ENCODE measurements at regions not wholly inside any gene's neighbourhood (a gene's known extent, or its start where the extent isn't known, plus 50 kb on each side); places are given as distances from the start of the nearest gene placed in this dataset.

DNA sequence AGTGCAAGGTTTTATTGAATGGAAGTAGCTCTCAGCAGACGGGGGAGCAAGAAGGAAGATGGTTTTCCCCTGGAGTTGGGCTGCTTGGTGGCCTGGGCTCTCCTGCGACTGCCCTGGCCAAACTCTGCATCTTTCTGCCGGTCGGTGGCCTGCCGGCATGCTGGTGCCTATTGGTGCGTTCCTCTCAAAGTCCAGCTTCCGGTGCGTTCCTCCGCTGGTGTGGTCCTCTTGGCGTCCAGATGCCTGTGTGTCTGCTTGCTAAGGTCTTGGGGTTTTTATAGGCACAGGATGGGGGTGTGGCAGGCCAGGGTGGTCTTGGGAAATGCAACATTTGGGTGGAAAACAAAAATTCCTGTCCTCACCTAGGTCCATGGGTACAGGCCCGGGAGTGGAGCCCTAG is 567.4 kb upstream of the CNTN5 start:
- H3K27ac ChIP-seq (ENCODE audit: insufficient read depth, low read depth, low read length) = no peak overlapping the region
- no peak overlapping the region for H3K4me3 ChIP-seq (replicated peaks in 1 of 3; ENCODE audit: insufficient read depth in 1 of 3, low read depth in 1 of 3, low read length in 3 of 3)
- TF ChIP-seq EZH2 (IDR thresholded peaks at IDR 0.05; ENCODE audit: borderline replicate concordance, low read depth, low read length, severe bottlenecking) = no peak
- no peaks in the 10 kb centered on the region for H3K79me2 ChIP-seq (ENCODE audit: control insufficient read depth, insufficient read depth, low read length)
- no peak overlapping the region for H3K4me2 ChIP-seq (ENCODE audit: insufficient read depth, low read length)
- no peaks in the 10 kb centered on the region for H3K4me1 ChIP-seq (ENCODE audit: control insufficient read depth, extremely low read depth, insufficient read depth, low read length)
- H3K9me3 ChIP-seq (replicated peaks; ENCODE audit: control insufficient read depth, insufficient read depth, low read length) = peaks cover 6% of the 10 kb centered on the region
- no peak overlapping the region for H3K9ac ChIP-seq (replicated peaks; ENCODE audit: extremely low read depth, insufficient read depth, low read length)
- dilution Hi-C loops (cut with MboI; ENCODE audit: extremely low pct_ligation_motif_present, low sequenced_read_pairs) (no loop called here), intact Hi-C loops (cut with micrococcal nuclease) (no loop called here)
- no peaks in the 10 kb centered on the region for H3K27me3 ChIP-seq (ENCODE audit: control insufficient read depth in 2 of 2, insufficient read depth in 2 of 2, low read length in 2 of 2)
- no peak overlapping the region for H2AFZ ChIP-seq (ENCODE audit: low read depth, low read length)
- no TSS peak for BruUV-seq (replicated peaks)
- DNase-seq (ENCODE audit: low read depth, low spot score) (no peak), FAIRE-seq (no peak)
- H3K36me3 ChIP-seq (ENCODE audit: control insufficient read depth in 2 of 2, extremely low read depth in 1 of 2, insufficient read depth in 2 of 2, low read length in 2 of 2) = no peaks in the 10 kb centered on the region
- H4K20me1 ChIP-seq (replicated peaks; ENCODE audit: control insufficient read depth, extremely low read depth, insufficient read depth, low read length) = no peaks in the 10 kb centered on the region
- ChIA-PET CTCF (no interaction called here), POLR2A (no interaction called here)
- no peaks in the 10 kb centered on the region for H3K9me1 ChIP-seq (replicated peaks; ENCODE audit: control insufficient read depth, extremely low read depth, insufficient read depth, low read length)

DNA sequence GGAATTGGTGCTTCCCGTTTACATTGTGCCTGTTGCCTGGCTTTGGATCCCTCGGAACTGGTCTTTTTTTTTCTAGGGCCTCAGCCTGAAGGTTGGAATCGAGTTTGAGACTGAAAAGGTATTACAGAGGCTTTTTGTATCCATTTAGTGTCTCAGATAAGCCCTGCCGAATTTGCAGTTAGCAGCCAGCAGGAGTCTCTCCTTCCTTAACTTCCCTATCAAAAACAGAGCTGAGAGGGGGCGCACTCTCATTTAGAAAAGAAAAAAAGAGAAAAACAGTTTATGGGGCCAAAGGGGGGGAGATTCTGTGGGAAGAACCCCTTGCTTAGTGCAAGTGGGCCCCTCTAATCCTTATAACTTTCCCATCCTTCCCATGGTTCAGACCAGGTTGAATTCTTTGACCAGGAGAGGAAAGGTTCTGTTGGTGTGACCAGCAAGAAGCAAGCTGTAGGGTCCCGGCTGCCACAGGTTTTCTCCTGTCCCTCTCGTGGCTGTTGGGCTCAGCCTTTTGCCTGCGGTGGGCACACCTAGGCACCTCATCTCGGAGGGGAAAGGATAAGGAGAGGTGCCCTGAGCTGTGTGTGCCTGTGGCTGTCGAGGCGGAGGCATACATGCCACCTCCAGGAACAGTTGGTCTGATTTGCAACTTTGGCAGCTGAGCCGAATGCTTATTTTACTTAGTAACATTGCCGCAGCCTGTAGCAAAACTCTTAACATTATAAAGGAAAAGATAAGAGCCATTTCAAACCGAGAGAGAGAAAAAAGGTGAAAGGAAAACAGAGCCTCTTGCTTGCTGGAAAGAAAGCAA is 565.0 kb upstream of the CNTN5 start:
- POLR2A ChIA-PET = no interaction called here
- Histone ChIP-seq H3K9me1 (replicated peaks; ENCODE audit: control insufficient read depth, extremely low read depth, insufficient read depth, low read length) (no peaks in the 10 kb centered on the region), H3K79me2 (ENCODE audit: control insufficient read depth, insufficient read depth, low read length) (no peaks in the 10 kb centered on the region), H3K27ac (ENCODE audit: insufficient read depth, low read depth, low read length) (no peak overlapping the region), H3K4me2 (ENCODE audit: insufficient read depth, low read length) (no peak overlapping the region), H3K9ac (replicated peaks; ENCODE audit: extremely low read depth, insufficient read depth, low read length) (no peak overlapping the region), H2AFZ (ENCODE audit: low read depth, low read length) (no peak overlapping the region), H3K36me3 (ENCODE audit: control insufficient read depth in 2 of 2, extremely low read depth in 1 of 2, insufficient read depth in 2 of 2, low read length in 2 of 2) (no peaks in the 10 kb centered on the region), H3K4me1 (ENCODE audit: control insufficient read depth, extremely low read depth, insufficient read depth, low read length) (no peaks in the 10 kb centered on the region), H3K27me3 (ENCODE audit: control insufficient read depth in 2 of 2, insufficient read depth in 2 of 2, low read length in 2 of 2) (no peaks in the 10 kb centered on the region), H3K4me3 (replicated peaks in 1 of 3; ENCODE audit: insufficient read depth in 1 of 3, low read depth in 1 of 3, low read length in 3 of 3) (no peak overlapping the region), H4K20me1 (replicated peaks; ENCODE audit: control insufficient read depth, extremely low read depth, insufficient read depth, low read length) (no peaks in the 10 kb centered on the region), H3K9me3 (replicated peaks; ENCODE audit: control insufficient read depth, insufficient read depth, low read length) (peaks cover 3% of the 10 kb centered on the region)
- dilution Hi-C loops (cut with MboI; ENCODE audit: extremely low pct_ligation_motif_present, low sequenced_read_pairs) = no loop called here
- no TSS peak for BruUV-seq (replicated peaks)
- DNase-seq (ENCODE audit: low read depth, low spot score) (no peak), FAIRE-seq (no peak)
- intact Hi-C loops (cut with micrococcal nuclease) = no loop called here
- TF ChIP-seq, protein P1, sequence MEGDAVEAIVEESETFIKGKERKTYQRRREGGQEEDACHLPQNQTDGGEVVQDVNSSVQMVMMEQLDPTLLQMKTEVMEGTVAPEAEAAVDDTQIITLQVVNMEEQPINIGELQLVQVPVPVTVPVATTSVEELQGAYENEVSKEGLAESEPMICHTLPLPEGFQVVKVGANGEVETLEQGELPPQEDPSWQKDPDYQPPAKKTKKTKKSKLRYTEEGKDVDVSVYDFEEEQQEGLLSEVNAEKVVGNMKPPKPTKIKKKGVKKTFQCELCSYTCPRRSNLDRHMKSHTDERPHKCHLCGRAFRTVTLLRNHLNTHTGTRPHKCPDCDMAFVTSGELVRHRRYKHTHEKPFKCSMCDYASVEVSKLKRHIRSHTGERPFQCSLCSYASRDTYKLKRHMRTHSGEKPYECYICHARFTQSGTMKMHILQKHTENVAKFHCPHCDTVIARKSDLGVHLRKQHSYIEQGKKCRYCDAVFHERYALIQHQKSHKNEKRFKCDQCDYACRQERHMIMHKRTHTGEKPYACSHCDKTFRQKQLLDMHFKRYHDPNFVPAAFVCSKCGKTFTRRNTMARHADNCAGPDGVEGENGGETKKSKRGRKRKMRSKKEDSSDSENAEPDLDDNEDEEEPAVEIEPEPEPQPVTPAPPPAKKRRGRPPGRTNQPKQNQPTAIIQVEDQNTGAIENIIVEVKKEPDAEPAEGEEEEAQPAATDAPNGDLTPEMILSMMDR (IDR thresholded peaks at IDR 0.05; ENCODE audit: extremely low read depth in 1 of 2, insufficient read depth in 1 of 2, low read depth in 1 of 2, low read length in 2 of 2) = no peak
- TF ChIP-seq JUN (IDR thresholded peaks at IDR 0.05; ENCODE audit: borderline replicate concordance, insufficient read depth, insufficient read length, low read depth) = no peak
- TF ChIP-seq EZH2 (IDR thresholded peaks at IDR 0.05; ENCODE audit: borderline replicate concordance, low read depth, low read length, severe bottlenecking) = no peak
- no peak for TF ChIP-seq POLR2AphosphoS5 (IDR thresholded peaks at IDR 0.05; ENCODE audit: insufficient read depth, low read depth, low read length)
- no peak for TF ChIP-seq POLR2A (IDR thresholded peaks at IDR 0.05; ENCODE audit: low read depth, low read length)
- TF ChIP-seq MYC (IDR thresholded peaks at IDR 0.05; ENCODE audit: low read depth, low read length) = no peak
- TF ChIP-seq MAX (IDR thresholded peaks at IDR 0.05; ENCODE audit: insufficient read depth, insufficient read length) = no peak
- TF ChIP-seq GATA2 (IDR thresholded peaks at IDR 0.05; ENCODE audit: insufficient read depth, insufficient read length, low read depth, low read length) = no peak
- TF ChIP-seq FOS (IDR thresholded peaks at IDR 0.05; ENCODE audit: borderline replicate concordance, insufficient read depth, low read length) = no peak
- CTCF ChIA-PET = no interaction called here

Measured in endothelial cell of umbilical vein (primary cell).